ENCODE measurements at regions not wholly inside any gene's neighbourhood (a gene's known extent, or its start where the extent isn't known, plus 50 kb on each side); places are given as distances from the start of the nearest gene placed in this dataset.

DNA sequence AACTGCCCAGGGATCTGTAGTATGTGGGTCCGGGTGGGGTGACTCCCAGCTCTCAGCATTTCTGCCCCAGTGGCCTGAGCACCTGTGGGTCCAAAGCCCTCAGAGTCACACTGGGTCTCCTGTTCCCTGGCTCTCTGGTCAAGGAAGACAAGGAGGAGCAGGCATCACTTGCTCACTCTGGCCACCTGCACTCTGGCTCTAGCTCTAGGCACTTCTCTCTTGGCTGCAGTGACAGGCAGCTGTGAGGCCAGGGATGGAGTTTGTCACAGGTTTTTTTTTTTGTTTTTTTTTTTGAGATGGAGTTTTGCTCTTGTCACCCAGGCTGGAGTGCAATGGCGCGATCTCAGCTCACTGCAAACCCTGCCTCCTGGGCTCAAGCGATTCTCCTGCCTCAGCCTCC, 84.6 kb downstream of the HS1BP3 start:
- intact Hi-C loops (cut with micrococcal nuclease; ENCODE audit: unreplicated experiment) = no loop called here

DNA sequence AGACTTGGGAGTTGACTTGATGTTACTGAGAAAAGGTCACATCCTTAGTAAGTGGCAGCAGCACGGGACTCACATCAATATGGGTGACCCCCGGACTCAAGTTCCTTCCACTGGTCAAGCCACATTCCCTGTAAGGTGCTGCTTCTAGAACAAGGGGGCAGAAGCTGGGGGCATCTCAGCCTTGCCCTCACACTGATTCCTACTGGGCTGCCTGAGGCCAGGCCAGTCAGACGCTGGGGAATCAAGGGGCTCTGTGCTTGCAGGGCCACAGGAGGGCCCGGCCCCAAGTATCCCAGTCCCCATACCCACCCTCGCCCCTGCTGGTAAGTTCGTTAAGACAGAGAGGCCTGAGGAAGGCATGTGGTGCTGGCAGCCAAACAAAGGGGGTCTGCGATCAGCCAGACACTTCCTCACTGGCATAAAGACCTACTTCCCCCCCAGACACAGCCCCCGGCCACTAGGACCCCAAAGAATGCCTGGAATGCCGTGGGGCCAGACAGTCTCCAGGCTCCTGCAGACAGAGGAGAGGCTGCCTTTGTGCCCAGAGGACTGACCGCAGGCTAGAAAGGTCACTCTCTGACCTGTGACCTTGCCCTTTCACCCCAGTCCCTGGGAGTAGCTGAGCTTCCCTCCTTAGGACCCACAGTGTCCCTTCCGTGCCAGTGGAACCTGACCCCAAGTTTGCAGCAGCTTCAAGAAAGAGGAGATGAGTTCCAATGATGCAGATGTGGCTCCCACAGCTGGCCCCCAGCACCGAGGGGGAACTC, 83.6 kb downstream of the HS1BP3 start:
- no peak for DNase-seq
- TF ChIP-seq CTCF (IDR thresholded peaks at IDR 0.05; ENCODE audit: unreplicated experiment) = no peak
- CTCF ChIA-PET = interaction anchor here (1.1 kb wide), 1 partner anchor 42 kb away, joined by 3 read pairs; no protein-coding TSS in a partner anchor
- no peaks in the 10 kb centered on the region for H3K27me3 Mint-ChIP-seq (ENCODE audit: unreplicated experiment)
- no peaks in the 10 kb centered on the region for H3K36me3 Mint-ChIP-seq (ENCODE audit: insufficient read depth, unreplicated experiment)
- no peak overlapping the region for H3K4me3 Mint-ChIP-seq (ENCODE audit: low read depth, unreplicated experiment)
- no TSS peak for BruUV-seq (replicated peaks)
- peaks cover 24% of the 10 kb centered on the region for H3K4me1 Mint-ChIP-seq (ENCODE audit: low read depth, unreplicated experiment)
- no peaks in the 10 kb centered on the region for H3K9me3 Mint-ChIP-seq (ENCODE audit: low read depth, unreplicated experiment)
- H3K27ac Mint-ChIP-seq (ENCODE audit: unreplicated experiment) = peak overlapping the region; percentile 18
- intact Hi-C loops (cut with micrococcal nuclease; ENCODE audit: unreplicated experiment) = no loop called here

More for the DNA sequence above, 84.6 kb downstream of the HS1BP3 start:
- no peak overlapping the region for H3K27ac Mint-ChIP-seq (ENCODE audit: unreplicated experiment)
- BruUV-seq (replicated peaks) = no TSS peak
- peaks cover 31% of the 10 kb centered on the region for H3K4me1 Mint-ChIP-seq (ENCODE audit: low read depth, unreplicated experiment)
- no peak overlapping the region for H3K4me3 Mint-ChIP-seq (ENCODE audit: low read depth, unreplicated experiment)
- TF ChIP-seq CTCF (IDR thresholded peaks at IDR 0.05; ENCODE audit: unreplicated experiment) = no peak
- no peaks in the 10 kb centered on the region for H3K36me3 Mint-ChIP-seq (ENCODE audit: insufficient read depth, unreplicated experiment)
- no peaks in the 10 kb centered on the region for H3K9me3 Mint-ChIP-seq (ENCODE audit: low read depth, unreplicated experiment)
- CTCF ChIA-PET = interaction anchor here (1.2 kb wide), 1 partner anchor 13 kb away, joined by 4 read pairs; no protein-coding TSS in a partner anchor
- no peaks in the 10 kb centered on the region for H3K27me3 Mint-ChIP-seq (ENCODE audit: unreplicated experiment)
- no peak for DNase-seq

Data from Calu3 (cell line).